ENCODE measurements at regions not wholly inside any gene's neighbourhood (a gene's known extent, or its start where the extent isn't known, plus 50 kb on each side); places are given as distances from the start of the nearest gene placed in this dataset.
"Not testable (repeated sequence)": the region's sequence is repeated elsewhere in the genome, so short reads cannot be mapped to it uniquely, and the experiment has no call there.

DNA sequence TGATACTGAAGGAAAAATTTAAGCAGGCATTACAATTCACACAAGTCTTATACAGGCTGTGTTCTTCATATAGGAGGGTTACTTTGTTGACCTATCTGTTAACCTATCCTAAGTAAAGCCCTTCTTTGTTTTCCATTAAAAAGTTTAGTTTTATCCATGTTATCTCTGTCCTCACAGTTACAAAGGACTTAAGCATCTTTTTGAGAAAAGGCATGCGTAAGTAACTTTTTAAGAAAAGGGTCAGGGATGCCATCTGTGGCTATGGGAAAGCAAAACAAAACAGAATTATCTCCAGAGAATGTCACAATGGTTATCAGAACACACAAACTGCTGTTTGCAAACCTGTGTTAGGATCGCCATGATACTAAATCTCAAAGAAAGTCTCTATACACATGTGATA lies 295.8 kb upstream of the MTPN start:
- TF ChIP-seq, protein P1, sequence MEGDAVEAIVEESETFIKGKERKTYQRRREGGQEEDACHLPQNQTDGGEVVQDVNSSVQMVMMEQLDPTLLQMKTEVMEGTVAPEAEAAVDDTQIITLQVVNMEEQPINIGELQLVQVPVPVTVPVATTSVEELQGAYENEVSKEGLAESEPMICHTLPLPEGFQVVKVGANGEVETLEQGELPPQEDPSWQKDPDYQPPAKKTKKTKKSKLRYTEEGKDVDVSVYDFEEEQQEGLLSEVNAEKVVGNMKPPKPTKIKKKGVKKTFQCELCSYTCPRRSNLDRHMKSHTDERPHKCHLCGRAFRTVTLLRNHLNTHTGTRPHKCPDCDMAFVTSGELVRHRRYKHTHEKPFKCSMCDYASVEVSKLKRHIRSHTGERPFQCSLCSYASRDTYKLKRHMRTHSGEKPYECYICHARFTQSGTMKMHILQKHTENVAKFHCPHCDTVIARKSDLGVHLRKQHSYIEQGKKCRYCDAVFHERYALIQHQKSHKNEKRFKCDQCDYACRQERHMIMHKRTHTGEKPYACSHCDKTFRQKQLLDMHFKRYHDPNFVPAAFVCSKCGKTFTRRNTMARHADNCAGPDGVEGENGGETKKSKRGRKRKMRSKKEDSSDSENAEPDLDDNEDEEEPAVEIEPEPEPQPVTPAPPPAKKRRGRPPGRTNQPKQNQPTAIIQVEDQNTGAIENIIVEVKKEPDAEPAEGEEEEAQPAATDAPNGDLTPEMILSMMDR (IDR thresholded peaks at IDR 0.05), result no peak
- ATAC-seq (ENCODE audit: low FRiP score) (no peak), DNase-seq (ENCODE audit: low spot score) (no peak)

DNA sequence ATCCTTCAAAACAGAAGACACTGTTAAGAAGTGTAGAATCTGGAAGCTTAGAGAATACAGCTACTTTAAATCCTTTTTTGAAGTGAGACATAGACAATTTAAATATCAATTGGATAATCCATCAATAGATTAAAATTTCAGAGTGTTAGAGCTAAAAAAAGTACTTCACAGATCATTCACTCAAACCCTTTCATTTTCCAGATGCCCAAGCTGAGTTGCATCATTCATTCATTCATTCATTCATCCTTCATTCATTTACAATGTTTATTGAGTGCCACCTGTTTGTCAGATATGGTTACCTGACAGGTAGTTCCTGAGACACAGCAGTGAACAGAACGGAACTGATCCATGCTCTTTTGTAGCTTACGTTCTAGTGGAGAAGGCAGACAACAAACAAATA lies 290.7 kb upstream of the MTPN start:
- ATAC-seq (ENCODE audit: low FRiP score) (no peak), DNase-seq (ENCODE audit: low spot score) (no peak)
- TF ChIP-seq, protein P1 (IDR thresholded peaks at IDR 0.05), result no peak

DNA sequence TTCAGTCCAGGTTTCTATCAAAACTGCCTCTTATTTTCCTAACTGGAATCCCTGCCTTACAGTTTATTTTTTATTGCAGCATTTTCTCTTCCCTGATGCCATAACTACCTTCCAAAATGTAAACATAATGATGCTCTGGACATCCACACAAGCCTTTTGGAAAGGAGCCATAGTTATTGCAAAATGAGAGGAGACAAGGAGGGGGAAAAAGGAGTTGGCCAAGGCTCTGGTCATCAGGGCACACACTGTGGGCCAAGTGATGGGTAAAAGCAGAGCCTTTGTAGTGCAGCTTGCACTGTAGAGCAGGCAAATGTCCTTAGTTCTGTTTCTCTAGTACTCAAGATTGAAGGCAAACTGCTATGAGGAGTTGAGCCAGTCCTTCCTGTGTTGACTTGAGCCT lies 289.3 kb upstream of the MTPN start:
- no peak for ATAC-seq (ENCODE audit: low FRiP score)
- DNase-seq (ENCODE audit: low spot score), result no peak
- TF ChIP-seq, protein P1 (IDR thresholded peaks at IDR 0.05), result no peak

DNA sequence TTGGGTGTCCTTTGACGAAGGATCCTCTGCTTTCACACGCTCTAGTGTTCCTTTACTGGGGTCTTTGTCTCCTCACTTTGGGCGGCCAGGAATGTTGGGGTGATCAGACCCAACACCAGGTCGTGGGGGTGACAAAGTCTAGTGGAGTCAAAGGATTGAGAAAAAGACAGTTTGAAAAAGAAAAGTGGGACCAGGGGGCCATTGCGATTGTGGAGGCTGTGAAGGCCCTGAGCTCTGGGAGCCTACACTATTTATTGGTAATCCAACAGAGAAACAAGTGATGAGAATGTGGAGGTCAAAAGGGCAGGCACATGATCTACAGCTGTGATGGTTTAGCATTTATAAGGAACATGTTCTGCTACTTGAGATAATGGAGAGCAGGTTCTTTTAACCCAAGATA lies 287.1 kb upstream of the MTPN start:
- DNase-seq (ENCODE audit: low spot score); ATAC-seq (ENCODE audit: low FRiP score): not testable (repeated sequence)

DNA sequence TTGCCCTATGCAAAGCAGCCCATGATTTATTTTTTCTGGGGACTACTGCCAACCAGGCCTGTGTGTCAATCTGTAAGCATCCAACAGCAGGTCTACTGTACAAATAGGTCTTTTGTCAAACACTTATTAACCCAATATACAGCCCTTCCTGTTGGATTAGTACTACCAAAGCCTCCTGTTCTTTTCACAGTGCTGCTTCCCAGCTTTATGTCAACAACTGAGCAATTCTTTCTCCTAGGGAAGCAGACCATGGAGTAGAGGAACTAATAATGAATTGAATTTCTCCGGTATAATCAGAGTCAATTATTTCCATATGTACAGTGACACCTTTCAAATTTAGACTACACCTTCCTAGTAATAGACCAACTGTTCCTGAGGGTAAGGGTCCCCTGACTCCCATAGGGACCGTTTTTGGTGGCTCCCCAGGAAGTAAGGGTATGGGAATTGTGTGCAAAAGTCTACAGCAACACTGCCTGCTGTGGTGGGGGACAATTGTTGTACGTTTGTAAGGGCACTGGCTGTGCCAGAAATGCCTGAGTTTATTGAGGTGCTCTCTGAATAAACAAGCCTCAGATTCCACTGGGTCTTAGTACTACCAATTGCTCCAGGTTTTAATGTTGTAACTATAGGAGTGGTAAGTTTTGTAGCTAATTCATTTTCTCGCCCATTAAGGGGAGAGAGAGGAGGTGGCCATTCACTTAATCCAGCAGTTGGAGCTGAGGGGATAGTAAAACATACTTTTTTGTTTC lies 286.1 kb upstream of the MTPN start:
- not testable (repeated sequence) for ATAC-seq (ENCODE audit: low FRiP score)

DNA sequence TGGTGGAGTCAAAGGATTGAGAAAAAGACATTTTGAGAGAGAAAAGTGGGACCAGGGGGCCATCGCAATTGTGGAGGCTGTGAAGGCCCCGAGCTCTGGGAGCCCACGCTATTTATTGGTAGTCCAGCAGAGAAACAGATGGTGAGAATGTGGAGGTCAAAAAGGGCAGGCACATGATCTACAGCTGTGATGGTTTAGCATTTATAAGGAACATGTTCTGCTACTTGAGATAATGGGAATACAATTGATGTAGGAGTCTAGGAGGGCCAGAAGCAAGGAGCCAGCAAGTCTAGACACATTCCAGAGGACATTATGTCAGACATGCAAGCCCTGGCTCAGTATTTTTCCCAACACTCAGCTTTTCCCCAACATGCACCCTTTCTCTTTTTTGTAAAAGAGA lies 283.4 kb upstream of the MTPN start:
- not testable (repeated sequence) for DNase-seq (ENCODE audit: low spot score)

More for the DNA sequence above, 286.1 kb upstream of the MTPN start:
- DNase-seq (ENCODE audit: low spot score), result not testable (repeated sequence)

DNA sequence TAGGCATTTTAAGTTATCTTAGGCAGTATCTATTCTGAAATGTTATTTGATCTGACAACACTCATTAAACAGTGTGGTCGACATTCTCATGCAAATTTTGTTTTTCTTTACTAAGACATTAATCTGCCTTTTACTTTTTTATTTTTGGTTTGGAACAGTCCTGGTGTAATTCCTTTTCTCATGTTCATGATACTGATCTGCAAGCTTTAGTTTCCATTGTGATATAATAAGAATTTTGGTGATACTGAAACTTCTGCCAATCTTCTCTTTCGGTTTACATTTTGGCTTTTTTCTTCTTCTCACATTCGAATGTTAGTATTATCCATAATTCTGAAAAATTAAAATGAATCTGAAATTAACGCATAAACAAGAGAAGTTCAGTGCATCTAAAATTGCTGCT lies 281.9 kb upstream of the MTPN start:
- TF ChIP-seq, protein P1 (IDR thresholded peaks at IDR 0.05), result no peak
- no peak for DNase-seq (ENCODE audit: low spot score)
- no peak for ATAC-seq (ENCODE audit: low FRiP score)

More for the DNA sequence above, 283.4 kb upstream of the MTPN start:
- not testable (repeated sequence) for ATAC-seq (ENCODE audit: low FRiP score)

DNA sequence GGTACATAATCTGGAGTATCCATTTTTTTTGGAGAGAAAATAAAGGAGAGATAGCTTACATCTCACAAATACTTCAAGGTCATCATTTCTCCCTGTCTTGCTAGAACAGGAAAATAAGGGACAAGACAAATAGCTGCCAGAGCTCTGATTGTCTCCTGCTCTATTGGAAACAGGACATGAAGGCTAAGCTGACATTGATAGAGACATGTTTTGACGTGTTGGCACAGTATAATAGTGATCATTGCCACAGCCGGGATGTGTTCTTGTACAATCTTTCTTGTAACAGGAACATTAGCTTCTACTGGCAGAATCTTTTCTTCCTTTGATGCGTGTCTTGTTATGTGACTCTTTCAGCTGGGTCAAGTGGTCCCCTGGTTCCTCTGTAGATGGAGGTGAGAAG lies 279.3 kb upstream of the MTPN start:
- TF ChIP-seq, protein P1 (IDR thresholded peaks at IDR 0.05), result no peak
- ATAC-seq (ENCODE audit: low FRiP score) (no peak), DNase-seq (ENCODE audit: low spot score) (no peak)

DNA sequence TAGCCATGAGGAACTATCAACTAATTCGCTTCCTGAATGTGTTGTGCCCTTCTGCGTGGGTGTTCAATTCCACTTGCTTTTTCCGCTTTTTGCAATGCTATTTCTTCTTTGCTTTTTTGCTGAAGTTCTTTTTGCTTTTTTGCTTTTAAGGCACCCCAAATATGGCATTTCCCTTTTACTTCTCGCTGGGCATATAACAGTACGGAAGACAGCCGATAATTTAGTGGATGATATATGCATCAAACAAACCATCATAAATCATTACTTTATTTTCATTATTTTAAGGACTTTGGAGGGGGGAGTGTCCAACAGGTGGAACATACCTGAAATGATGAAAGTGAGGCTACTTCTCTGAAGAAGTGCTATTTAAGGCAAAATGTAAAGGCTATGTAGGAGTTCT lies 277.0 kb upstream of the MTPN start:
- DNase-seq (ENCODE audit: low spot score) (no peak), ATAC-seq (ENCODE audit: low FRiP score) (no peak)
- TF ChIP-seq, protein P1 (IDR thresholded peaks at IDR 0.05), result no peak

Data from omental fat pad (tissue), 3 donors.